Liver (tissue), 8 donors: ENCODE measurements at regions not wholly inside any gene's neighbourhood (a gene's known extent, or its start where the extent isn't known, plus 50 kb on each side); places are given as distances from the start of the nearest gene placed in this dataset.

Source experiments
- DNase-seq: peaks from one replicate; pipeline ENCODE4 v3.0.0-alpha.2; 2017; ENCODE audit warnings: low spot score
- H3K27ac ChIP-seq, 2 donors: one replicate each; pipeline ENCODE4 v1.7.0; 2013; ENCODE audit warnings: inconsistent platforms in 2 of 2, low read length in 2 of 2, control low read depth in 1 of 2, low read depth in 1 of 2, mild to moderate bottlenecking in 1 of 2
- H3K27me3 ChIP-seq, 4 donors: one replicate each; pipeline versions ENCODE4 v1.6.1 to v1.7.0; 2013; ENCODE audit warnings: low read length in 3 of 4, inconsistent platforms in 1 of 4, mild to moderate bottlenecking in 1 of 4, moderate library complexity in 1 of 4; ENCODE audit not compliant: control insufficient read depth in 4 of 4, insufficient read depth in 4 of 4
- H3K36me3 ChIP-seq, 4 donors: one replicate each; pipeline versions ENCODE4 v1.6.1 to v1.7.0; 2013; ENCODE audit warnings: low read length in 3 of 4, mild to moderate bottlenecking in 3 of 4, low read depth in 1 of 4, moderate library complexity in 1 of 4; ENCODE audit not compliant: control insufficient read depth in 4 of 4, insufficient read depth in 3 of 4
- H3K4me1 ChIP-seq, 4 donors: one replicate each; pipeline versions ENCODE4 v1.6.1 to v1.7.0; 2013; ENCODE audit warnings: low read length in 3 of 4, mild to moderate bottlenecking in 3 of 4, moderate library complexity in 1 of 4; ENCODE audit not compliant: control insufficient read depth in 4 of 4, insufficient read depth in 4 of 4
- H3K4me3 ChIP-seq, 3 donors: one replicate each; pipeline versions ENCODE4 v1.6.1 to v1.7.0; 2013; ENCODE audit warnings: low read length in 3 of 3, control low read depth in 1 of 3, low read depth in 1 of 3, mild to moderate bottlenecking in 1 of 3
- H3K9ac ChIP-seq, 2 donors: one replicate each; pipeline ENCODE4 v1.7.0; 2013; ENCODE audit warnings: low read length in 2 of 2, mild to moderate bottlenecking in 2 of 2, moderate library complexity in 2 of 2, control low read depth in 1 of 2, low read depth in 1 of 2
- H3K9me3 ChIP-seq, 4 donors: one replicate each; pipeline versions ENCODE4 v1.6.1 to v1.7.0; 2013; ENCODE audit warnings: low read length in 3 of 4; ENCODE audit not compliant: control insufficient read depth in 4 of 4
- ATF3 ChIP-seq: IDR thresholded peaks from 2 replicates; pipeline ENCODE4 v1.6.1; 2016; ENCODE audit warnings: antibody characterized with exemption
- EGR1 ChIP-seq, 2 donors: IDR thresholded peaks; 2 replicates each; pipeline ENCODE4 v1.6.1; 2016 to 2018; ENCODE audit warnings: antibody characterized with exemption in 2 of 2, low read depth in 2 of 2
- FOXA1 ChIP-seq: IDR thresholded peaks from 2 replicates; pipeline ENCODE4 v1.6.1; 2016; ENCODE audit warnings: antibody characterized with exemption
- FOXA2 ChIP-seq: IDR thresholded peaks from 2 replicates; pipeline ENCODE4 v1.6.1; 2016; ENCODE audit warnings: antibody characterized with exemption
- GABPA ChIP-seq, 2 donors: IDR thresholded peaks in 1 of 2; conservative IDR thresholded peaks in 1 of 2; 2 replicates each; pipeline ENCODE4 v1.6.1; 2016; ENCODE audit warnings: antibody characterized with exemption in 2 of 2, mild to moderate bottlenecking in 1 of 2, moderate library complexity in 1 of 2
- HNF4A ChIP-seq, 2 donors: conservative IDR thresholded peaks; 2 replicates each; pipeline ENCODE4 v1.6.1; 2016; ENCODE audit warnings: antibody characterized with exemption in 2 of 2, mild to moderate bottlenecking in 2 of 2
- HNF4G ChIP-seq: IDR thresholded peaks from 2 replicates; pipeline ENCODE4 v1.6.1; 2016; ENCODE audit warnings: antibody characterized with exemption
- JUND ChIP-seq, 2 donors: IDR thresholded peaks; 2 replicates each; pipeline ENCODE4 v1.6.1; 2016; ENCODE audit warnings: antibody characterized with exemption in 2 of 2
- MAX ChIP-seq: IDR thresholded peaks from 2 replicates; pipeline ENCODE4 v1.6.1; 2016; ENCODE audit warnings: antibody characterized with exemption
- NR2F2 ChIP-seq: IDR thresholded peaks from 2 replicates; pipeline ENCODE4 v1.6.1; 2016; ENCODE audit warnings: antibody characterized with exemption
- RAD21 ChIP-seq, 2 donors: IDR thresholded peaks; 2 replicates each; pipeline ENCODE4 v1.6.1; 2016; ENCODE audit warnings: antibody characterized with exemption in 2 of 2, mild to moderate bottlenecking in 2 of 2
- REST ChIP-seq: IDR thresholded peaks from 2 replicates; pipeline ENCODE4 v1.6.1; 2016; ENCODE audit warnings: antibody characterized with exemption, mild to moderate bottlenecking
- RXRA ChIP-seq, 2 donors: IDR thresholded peaks; 2 replicates each; pipeline ENCODE4 v1.6.1; 2017 to 2018; ENCODE audit warnings: antibody characterized with exemption in 2 of 2, mild to moderate bottlenecking in 1 of 2
- SP1 ChIP-seq: IDR thresholded peaks from 2 replicates; pipeline ENCODE4 v1.6.1; 2018; ENCODE audit warnings: antibody characterized with exemption, mild to moderate bottlenecking
- TAF1 ChIP-seq: conservative IDR thresholded peaks from 2 replicates; pipeline ENCODE4 v1.6.1; 2016; ENCODE audit warnings: antibody characterized with exemption, mild to moderate bottlenecking
- YY1 ChIP-seq: IDR thresholded peaks from 2 replicates; pipeline ENCODE4 v1.6.1; 2016; ENCODE audit warnings: antibody characterized with exemption, mild to moderate bottlenecking
- ZBTB33 ChIP-seq: IDR thresholded peaks from 2 replicates; pipeline ENCODE4 v1.6.1; 2016; ENCODE audit warnings: antibody characterized with exemption
- WGBS: extraction: QIAGEN DNeasy Blood & Tissue Kit; methylation state at CpG from one replicate; pipeline ENCODE4 v1.1.7; 2013; 5-methylcytosine and 5-hydroxymethylcytosine counted together
- TF ChIP-seq, protein P1 (sequence below): fragments of 150-350 bp; IDR thresholded peaks from 2 replicates; pipeline ENCODE4 v1.5.1; 2017; ENCODE audit warnings: improper control_type of control experiment, low read depth, low read length; ENCODE audit not compliant: missing input control
- donor health status: healthy.
- donor health status: healthy.
- donor health status: healthy.
- donor health status: healthy.
- donor health status: healthy.

DNA sequence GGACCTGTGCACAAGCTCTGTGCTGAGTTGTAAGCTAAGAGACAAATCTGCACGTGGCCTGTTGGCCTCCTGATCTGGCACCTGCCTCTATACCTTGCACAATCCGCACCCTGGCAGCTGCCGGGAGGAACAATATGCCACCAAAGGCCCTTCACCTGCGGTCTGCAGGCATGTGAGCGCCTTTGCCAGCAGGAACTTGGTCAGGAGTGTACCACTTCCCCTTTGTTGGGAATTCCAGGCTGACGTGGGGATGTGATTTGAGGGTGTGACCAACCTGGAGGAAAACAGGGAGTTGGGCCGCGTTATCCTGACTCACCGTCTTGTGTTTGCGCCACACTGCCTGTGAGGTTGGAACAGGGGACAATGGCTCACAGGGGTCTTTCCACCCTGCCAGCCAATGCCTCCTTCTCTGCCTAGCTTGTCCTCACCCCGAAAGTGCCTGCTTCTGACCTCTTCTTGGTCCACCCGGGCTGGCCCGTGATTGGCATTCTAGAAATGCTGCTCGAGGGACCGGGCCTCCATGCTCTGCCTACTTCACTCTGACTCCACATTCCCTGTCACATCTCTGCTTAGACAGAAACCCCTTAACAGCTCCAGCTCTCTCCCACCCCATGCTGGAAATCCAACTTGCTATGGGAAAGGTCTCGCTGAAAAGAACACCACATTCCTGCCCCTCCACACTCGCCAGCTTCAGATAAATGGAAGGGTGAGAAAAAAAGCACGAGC, 67.1 kb upstream of the MAP4K4 start (continued):
- TF ChIP-seq REST (peak; percentile 24), MAX (peak; percentile 98), JUND (IDR thresholded peaks at IDR 0.05) (peak in 1 of 2 donors; percentile 63), EGR1 (IDR thresholded peaks at IDR 0.05; ENCODE audit: low read depth in 2 of 2) (peak in 1 of 2 donors; percentile 77), RXRA (IDR thresholded peaks at IDR 0.05) (peak; percentile 84 to 95), YY1 (peak; percentile 59), NR2F2 (no peak), ATF3 (no peak), TAF1 (no peak), FOXA1 (no peak)

GRCh38 chr2:101628030-101628392, 69.5 kb upstream of the MAP4K4 start:
- Histone ChIP-seq H3K27ac (no peak overlapping the region), H3K4me1 (peaks cover 0 to 9% (median 5%) of the 10 kb centered on the region in 4 donors), H3K9me3 (no peaks in the 10 kb centered on the region), H3K27me3 (no peaks in the 10 kb centered on the region), H3K9ac (no peak overlapping the region), H3K36me3 (no peaks in the 10 kb centered on the region), H3K4me3 (no peak overlapping the region)
- 95% methylated on average over 15 of the region's 16 CpGs for WGBS
- DNase-seq, result no peak
- no peak for TF ChIP-seq EGR1 (IDR thresholded peaks at IDR 0.05; ENCODE audit: low read depth in 2 of 2)
- no peak for TF ChIP-seq FOXA2
- TF ChIP-seq GABPA (IDR thresholded peaks at IDR 0.05 in 1 of 2, conservative IDR thresholded peaks at IDR 0.05 in 1 of 2), result no peak
- no peak for TF ChIP-seq RAD21 (IDR thresholded peaks at IDR 0.05)
- no peak for TF ChIP-seq MAX
- TF ChIP-seq SP1, result no peak
- TF ChIP-seq FOXA1, result no peak
- TF ChIP-seq HNF4A (conservative IDR thresholded peaks at IDR 0.05), result no peak
- no peak for TF ChIP-seq JUND (IDR thresholded peaks at IDR 0.05)
- no peak for TF ChIP-seq RXRA (IDR thresholded peaks at IDR 0.05)
- no peak for TF ChIP-seq REST
- no peak for TF ChIP-seq ZBTB33
- TF ChIP-seq ATF3, result no peak
- no peak for TF ChIP-seq NR2F2
- TF ChIP-seq, protein P1, sequence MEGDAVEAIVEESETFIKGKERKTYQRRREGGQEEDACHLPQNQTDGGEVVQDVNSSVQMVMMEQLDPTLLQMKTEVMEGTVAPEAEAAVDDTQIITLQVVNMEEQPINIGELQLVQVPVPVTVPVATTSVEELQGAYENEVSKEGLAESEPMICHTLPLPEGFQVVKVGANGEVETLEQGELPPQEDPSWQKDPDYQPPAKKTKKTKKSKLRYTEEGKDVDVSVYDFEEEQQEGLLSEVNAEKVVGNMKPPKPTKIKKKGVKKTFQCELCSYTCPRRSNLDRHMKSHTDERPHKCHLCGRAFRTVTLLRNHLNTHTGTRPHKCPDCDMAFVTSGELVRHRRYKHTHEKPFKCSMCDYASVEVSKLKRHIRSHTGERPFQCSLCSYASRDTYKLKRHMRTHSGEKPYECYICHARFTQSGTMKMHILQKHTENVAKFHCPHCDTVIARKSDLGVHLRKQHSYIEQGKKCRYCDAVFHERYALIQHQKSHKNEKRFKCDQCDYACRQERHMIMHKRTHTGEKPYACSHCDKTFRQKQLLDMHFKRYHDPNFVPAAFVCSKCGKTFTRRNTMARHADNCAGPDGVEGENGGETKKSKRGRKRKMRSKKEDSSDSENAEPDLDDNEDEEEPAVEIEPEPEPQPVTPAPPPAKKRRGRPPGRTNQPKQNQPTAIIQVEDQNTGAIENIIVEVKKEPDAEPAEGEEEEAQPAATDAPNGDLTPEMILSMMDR, result no peak
- no peak for TF ChIP-seq TAF1
- TF ChIP-seq HNF4G, result no peak
- TF ChIP-seq YY1, result no peak
